Hematopoietic multipotent progenitor cell (in vitro differentiated cells): ENCODE measurements at regions not wholly inside any gene's neighbourhood (a gene's known extent, or its start where the extent isn't known, plus 50 kb on each side); places are given as distances from the start of the nearest gene placed in this dataset.

Source experiments
- DNase-seq, 3 donors: peaks; one replicate each; pipeline ENCODE4 v3.0.0-alpha.2; 2011 to 2015; ENCODE audit warnings: low read depth in 2 of 3, low spot score in 2 of 3

- no peak for DNase-seq
These were observed 392.1 kb downstream of the EFNB2 start for GRCh38 chr13:106143392-106143791.

DNA sequence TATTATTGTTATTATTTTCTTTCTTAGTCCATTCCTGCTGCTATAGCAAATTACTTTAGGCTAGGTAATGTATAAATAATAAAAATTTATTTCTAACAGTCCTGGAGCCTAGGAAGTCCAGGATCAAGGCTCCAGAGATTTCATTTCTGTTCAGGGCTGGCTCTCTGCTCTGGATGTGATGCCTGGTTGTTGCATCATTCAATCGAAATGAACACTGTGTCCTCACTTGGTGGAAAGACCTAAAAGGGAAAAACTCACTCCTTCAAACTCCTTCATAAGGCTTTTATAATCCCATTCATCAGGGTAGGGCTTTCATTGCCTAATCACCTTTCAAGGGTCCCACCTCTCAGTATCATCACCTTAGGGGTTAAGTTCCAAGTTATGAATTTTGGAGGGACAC lies 395.0 kb downstream of the EFNB2 start:
- no peak for DNase-seq

- no peak for DNase-seq
These were observed 395.5 kb downstream of the EFNB2 start for GRCh38 chr13:106139942-106140341.

DNA sequence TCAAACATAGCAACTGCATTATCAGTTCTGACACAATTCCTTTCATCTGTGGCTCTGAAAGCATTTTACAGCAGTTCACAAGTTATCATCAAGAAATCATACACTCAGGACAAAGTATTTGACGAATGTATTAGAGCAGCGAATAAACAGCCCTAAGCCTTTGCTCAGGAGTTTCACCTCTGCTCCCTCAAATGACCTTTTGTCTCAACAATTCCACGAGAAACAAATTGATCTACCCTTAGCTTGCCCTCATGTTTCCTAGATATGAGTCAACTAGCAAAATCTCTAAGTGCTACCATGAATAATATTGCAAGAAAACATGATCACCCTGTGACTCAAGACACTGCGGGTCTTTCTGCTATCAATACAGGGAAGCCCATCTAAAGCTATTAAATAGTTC lies 396.1 kb downstream of the EFNB2 start:
- no peak for DNase-seq

- no peak for DNase-seq
These were observed 396.8 kb downstream of the EFNB2 start for GRCh38 chr13:106138620-106139019.

GRCh38 chr13:106133025-106133424 lies 402.4 kb downstream of the EFNB2 start:
- no peak for DNase-seq

DNA sequence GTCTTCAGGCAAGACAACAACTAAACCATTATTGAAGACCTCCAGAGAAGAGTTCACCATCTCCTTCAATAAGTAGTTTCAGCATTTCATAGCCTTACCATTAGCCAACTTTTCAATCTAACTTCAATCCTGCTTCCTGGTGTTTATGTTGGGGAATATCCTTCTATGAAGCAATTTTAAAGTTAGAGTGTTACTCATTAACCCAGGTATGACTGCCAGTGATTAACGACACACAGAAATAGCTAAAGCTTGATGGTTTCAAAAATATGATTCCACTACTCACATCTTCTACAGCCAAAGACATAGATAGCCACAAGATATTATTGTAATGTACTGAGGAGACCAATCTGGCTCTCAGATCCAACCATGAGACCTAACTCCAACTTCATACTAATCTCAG lies 403.2 kb downstream of the EFNB2 start:
- no peak for DNase-seq

DNA sequence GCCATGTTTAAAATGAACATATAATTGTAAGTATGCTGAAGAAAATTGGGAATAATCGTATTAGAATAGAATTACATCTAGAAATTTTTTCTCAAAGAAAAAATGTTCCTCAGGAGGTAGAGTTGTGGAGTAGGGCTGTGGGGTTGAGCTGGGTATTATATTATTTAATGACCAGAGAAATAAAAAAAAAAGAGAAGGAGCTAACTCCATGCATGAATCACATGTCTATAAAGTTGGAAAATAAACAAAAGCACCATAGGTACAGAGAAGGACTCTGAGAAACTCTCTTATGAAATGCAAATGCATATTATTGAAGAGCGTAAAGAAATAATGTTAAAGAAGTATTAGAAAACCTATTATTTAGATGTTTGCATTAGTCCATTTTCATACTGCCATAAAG lies 405.5 kb downstream of the EFNB2 start:
- DNase-seq: no peak

DNA sequence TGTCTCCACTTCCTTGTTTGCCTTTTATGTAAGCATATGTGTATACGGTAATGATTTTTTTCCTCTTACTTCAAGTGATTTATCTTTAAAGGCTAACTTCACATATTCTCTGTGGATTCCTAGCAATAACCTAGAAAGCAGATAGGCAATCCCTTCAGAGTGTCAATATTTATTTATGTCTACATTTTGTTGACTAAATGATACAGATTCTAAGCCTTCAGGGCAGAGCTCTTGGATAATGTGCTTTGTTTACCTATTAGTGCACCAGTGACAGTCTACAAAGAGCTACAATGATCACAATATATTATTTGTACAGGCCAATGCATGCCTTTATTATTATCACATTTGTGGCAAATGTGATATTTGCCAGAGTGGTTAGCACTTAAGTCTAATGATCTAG lies 406.2 kb downstream of the EFNB2 start:
- DNase-seq: no peak

- no peak for DNase-seq
These were observed 413.2 kb downstream of the EFNB2 start for GRCh38 chr13:106122234-106122633.

DNA sequence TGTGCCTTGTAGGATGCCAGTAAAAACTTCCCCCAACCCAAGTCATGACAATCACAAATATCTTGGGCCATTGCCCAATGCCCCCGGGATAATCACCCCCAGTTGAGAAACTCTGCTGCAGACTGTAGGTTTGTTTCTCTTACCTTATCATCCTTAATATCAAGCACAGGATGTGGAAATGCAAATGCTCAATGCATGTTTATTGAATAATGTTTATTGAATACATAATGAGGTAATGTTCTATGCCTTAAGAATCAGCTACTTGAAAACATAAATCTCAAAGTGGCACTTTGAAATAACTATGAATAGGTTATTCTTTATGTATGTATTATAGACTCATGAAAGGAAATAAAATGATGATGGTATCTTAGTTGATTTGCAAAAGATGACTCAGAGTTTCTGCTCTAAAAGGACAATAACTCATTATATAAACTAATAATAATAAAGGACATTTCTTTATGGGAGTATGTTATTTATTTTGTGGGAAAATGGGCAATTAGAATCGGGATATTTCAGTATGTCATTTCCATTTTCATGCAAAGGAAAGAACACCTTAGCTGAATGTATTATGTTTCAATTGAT lies 414.2 kb downstream of the EFNB2 start:
- no peak for DNase-seq

GRCh38 chr13:106118996-106119395 lies 416.5 kb downstream of the EFNB2 start:
- DNase-seq: no peak

- DNase-seq: no peak
These were observed 417.4 kb downstream of the EFNB2 start for GRCh38 chr13:106118050-106118449.

DNA sequence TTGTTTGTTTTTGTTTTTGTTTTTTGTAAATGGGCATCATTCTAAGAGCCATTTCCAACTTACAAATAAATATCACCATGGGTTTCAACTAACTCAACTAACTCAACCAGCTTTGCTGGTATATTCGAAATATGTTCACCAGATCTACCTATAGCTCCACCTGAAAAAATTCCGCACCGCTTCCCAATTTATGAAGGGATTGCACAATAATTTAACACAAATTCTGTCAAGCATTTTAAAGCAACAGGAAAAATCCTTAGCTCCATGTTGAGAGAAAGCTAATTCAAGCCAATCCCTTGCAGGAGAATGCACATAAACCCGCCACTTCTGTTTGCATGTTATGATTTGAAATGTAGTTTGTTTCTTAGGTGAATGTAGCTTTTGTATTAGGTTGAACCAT lies 417.8 kb downstream of the EFNB2 start:
- DNase-seq: no peak

- DNase-seq: no peak
These were observed 418.4 kb downstream of the EFNB2 start for GRCh38 chr13:106117035-106117434.

GRCh38 chr13:106115081-106115480 lies 420.4 kb downstream of the EFNB2 start:
- DNase-seq: no peak

DNA sequence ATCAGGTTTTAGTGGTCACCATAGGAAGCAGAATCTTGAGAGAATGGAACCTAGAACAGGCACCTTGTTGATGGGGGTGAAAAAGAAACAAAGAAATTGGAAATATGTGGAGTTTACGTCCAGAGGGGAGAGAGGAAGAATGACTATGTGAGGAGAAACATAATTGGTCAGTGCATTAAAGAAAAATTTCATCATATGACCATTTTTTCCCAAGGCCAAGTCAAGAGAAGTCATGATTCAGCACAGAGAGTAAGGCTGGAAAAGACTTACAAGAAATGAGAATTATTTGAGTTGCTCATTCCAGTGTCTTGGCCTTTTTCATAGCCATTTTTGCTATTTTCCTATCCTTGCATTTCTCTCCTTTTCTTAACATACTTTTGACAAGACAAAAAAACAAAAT lies 421.7 kb downstream of the EFNB2 start:
- no peak for DNase-seq

DNA sequence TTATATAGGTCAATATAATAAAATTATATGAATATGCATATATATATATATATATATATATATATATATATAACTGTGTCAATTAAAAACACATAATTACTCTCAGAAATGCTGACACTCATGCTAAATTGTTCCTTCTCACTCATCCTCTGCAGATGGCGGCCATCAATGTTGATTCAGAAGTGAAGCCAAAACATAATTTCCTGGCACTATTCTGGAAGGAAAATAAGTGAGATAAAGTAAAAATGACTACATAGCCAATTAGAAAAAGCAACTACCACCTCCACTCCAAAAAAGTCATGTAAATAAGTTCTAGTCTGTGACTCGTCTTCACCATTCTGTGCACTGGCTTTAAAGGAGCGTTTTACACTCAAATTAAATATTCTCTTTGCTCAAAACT lies 423.3 kb downstream of the EFNB2 start:
- no peak for DNase-seq

DNA sequence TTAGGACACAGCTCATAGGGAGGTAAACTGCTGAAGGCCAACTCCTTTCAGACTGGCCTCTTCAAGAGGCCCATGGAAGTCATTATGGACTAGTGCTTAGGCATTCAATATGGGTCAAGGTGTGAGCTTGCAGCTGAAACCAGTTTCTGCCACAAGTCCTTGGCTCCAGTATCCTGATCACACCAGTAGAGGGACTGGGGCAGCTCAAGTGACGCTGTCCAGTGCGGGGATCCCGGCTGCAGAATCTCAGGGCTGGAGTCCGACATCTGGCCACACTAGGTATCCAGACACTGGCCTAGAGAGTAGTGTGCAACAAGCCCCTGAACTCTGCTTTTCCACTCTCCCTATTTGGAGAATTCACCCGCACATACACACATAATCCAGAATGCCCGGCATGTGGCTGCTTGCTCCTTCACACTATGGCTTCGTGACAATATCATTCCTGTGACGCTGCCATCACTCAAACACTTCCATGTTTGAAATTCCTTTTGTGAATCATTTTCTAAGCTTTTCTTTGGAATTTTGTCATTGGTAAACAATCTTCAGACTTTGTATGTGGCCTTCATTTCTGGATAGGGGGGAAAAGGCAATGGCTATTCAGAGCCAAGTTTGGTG lies 425.1 kb downstream of the EFNB2 start:
- no peak for DNase-seq

- no peak for DNase-seq
These were observed 426.1 kb downstream of the EFNB2 start for GRCh38 chr13:106109391-106109791.

DNA sequence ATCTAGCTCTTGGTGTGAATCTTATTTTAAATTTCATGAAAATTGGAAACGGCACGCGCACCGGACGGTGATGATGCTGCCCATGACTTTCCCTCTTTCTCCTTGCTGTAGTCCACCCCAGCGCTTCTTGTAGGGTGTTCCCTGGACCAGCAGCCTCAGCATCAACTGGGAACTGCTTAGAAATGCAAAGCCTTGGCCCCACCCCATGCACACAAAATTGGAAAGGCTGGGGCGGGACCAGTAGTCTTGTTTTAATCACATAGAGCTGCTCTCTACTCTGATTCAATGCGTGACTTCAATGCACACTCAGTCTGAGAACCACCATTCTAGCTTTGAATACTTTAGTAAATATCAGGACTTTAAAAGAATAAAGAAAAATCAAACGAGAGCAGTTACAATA lies 427.1 kb downstream of the EFNB2 start:
- DNase-seq: no peak

- no peak for DNase-seq
These were observed 428.4 kb downstream of the EFNB2 start for GRCh38 chr13:106107061-106107460.

DNA sequence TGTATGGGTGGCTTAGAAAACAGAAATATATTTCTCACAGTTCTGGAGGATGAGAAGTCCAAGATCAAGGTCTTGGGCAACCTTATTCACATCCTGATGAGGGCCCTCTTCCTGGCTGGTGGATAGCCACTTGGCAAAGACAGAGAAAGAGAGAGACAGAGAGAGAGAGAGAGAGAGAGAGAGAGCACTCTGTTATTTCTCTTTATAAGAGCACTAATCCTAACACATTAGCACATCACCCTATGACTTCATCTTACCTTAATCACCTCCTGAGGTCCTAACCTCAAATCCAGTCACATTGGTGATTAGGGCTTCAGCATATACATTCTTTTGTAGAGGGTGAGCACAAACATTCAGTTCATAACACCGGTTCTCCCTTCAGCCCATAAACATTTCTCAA lies 430.3 kb downstream of the EFNB2 start:
- no peak for DNase-seq
